GM12865 (cell line): ENCODE measurements at regions not wholly inside any gene's neighbourhood (a gene's known extent, or its start where the extent isn't known, plus 50 kb on each side); places are given as distances from the start of the nearest gene placed in this dataset.

ENCODE experiments used
- DNase-seq: peaks from one replicate; pipeline ENCODE4 v3.0.0; 2010; ENCODE audit warnings: low read depth
- H3K4me3 ChIP-seq: 2 replicates; pipeline ENCODE4 v1.5.1; 2011; ENCODE audit warnings: mild to moderate bottlenecking, low read depth, low read length, control low read depth
- TF ChIP-seq, protein P1 (sequence below): IDR thresholded peaks from 2 replicates; pipeline ENCODE4 v1.5.1; 2011; ENCODE audit warnings: low read length, control low read depth, low read depth, inconsistent platforms; ENCODE audit not compliant: insufficient read depth; ENCODE audit errors: missing control alignments

DNA sequence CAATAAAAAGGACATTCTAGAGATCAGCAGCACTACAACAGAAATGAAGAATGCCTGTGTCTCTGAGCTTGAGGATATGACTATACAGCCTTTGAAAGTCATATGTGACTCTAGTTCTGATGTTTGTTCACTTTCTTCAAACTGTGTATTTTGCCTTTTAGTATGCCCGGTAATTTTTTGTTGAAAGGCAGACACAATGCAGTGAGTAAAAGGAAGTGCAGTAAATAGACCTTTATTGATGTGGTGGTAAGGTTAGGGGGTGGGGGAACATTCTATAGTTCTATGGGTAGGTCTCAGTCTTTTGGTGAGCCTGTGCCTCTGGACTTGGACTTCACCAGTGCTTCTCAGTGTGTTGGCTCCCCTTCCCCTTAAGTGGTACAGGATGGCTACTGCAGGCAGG lies 143.5 kb upstream of the CDC14C start:
- DNase-seq: no peak
- no peak overlapping the region for H3K4me3 ChIP-seq
- TF ChIP-seq, protein P1, sequence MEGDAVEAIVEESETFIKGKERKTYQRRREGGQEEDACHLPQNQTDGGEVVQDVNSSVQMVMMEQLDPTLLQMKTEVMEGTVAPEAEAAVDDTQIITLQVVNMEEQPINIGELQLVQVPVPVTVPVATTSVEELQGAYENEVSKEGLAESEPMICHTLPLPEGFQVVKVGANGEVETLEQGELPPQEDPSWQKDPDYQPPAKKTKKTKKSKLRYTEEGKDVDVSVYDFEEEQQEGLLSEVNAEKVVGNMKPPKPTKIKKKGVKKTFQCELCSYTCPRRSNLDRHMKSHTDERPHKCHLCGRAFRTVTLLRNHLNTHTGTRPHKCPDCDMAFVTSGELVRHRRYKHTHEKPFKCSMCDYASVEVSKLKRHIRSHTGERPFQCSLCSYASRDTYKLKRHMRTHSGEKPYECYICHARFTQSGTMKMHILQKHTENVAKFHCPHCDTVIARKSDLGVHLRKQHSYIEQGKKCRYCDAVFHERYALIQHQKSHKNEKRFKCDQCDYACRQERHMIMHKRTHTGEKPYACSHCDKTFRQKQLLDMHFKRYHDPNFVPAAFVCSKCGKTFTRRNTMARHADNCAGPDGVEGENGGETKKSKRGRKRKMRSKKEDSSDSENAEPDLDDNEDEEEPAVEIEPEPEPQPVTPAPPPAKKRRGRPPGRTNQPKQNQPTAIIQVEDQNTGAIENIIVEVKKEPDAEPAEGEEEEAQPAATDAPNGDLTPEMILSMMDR: no peak

DNA sequence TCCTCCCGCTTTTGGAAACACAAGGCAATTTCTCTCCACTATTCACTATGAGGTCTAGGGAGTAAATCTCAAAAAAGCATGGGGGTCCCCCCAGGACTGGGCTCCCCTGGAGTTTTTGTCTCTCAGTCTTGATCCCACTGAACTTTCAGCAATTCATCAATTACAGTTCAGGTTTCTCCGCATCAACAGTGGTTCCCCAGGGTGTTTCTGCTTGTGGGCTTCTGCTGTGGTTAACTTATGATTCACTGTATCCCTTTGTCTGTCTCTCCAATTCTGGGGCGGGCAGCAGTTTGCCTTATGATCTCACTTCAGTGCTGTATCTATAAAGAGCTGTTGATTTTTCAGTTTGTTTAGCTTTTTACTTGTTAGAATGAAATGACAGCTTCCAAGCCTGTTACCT lies 142.6 kb upstream of the CDC14C start:
- H3K4me3 ChIP-seq: no peak overlapping the region
- TF ChIP-seq, protein P1: no peak
- peak; percentile 1 for DNase-seq

DNA sequence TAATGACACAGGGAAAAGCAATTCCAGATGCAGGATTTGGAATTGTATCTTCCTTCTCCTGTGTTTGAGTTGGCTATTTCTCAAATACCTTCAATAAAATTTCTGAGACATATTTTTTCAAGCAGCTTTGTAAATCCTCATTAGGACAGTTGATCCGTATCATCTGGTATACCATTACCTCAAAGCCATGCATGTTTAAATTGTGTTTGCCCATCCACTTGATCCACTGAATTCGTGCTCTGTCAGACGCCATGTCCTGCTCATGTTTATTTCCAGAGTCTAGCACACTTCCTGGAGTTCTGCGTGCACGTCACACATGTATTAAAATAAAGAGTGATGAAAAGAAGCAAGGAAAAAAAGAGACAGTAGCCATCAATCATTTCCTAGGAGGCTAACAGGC lies 141.8 kb upstream of the CDC14C start:
- DNase-seq: no peak
- no peak overlapping the region for H3K4me3 ChIP-seq
- TF ChIP-seq, protein P1: no peak

DNA sequence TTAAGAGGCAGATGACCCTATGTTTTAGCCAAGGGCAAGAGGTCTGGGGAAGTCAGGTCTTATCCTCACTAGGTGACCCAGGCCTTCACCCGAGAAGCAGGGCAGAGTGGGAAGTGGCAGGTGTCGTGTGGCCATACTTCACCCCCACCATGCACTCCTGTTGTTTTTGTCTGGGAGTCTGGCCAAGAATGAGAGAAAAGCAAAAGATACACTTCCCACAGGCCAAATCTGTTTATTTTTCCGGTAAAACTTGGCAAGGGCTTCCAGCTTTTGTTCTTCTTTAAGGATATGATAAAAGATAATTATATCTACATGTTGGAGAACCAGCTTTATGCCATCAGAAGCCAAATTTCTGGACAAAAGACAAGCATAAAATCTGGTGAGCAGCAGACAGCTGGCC lies 137.4 kb upstream of the CDC14C start:
- no peak for DNase-seq
- TF ChIP-seq, protein P1: no peak
- H3K4me3 ChIP-seq: no peak overlapping the region

DNA sequence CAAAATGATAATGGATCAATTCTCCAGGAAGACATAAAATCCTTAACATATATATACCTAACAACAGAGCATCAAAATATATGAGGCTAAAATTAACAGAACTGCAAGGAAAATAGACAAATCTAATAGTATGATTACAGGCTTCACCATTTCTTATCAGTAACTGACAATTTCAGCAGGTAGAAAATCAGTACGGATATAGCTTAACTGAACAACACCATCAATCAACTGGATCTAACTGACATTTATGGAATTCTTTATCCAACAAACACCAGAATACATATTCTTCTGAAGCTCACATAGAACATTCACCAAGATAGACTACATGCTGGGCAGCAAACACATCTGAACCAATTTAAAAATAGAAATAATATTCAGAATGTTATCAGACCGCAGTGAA lies 121.1 kb upstream of the CDC14C start:
- H3K4me3 ChIP-seq: no peak overlapping the region
- TF ChIP-seq, protein P1: no peak
- DNase-seq: no peak

DNA sequence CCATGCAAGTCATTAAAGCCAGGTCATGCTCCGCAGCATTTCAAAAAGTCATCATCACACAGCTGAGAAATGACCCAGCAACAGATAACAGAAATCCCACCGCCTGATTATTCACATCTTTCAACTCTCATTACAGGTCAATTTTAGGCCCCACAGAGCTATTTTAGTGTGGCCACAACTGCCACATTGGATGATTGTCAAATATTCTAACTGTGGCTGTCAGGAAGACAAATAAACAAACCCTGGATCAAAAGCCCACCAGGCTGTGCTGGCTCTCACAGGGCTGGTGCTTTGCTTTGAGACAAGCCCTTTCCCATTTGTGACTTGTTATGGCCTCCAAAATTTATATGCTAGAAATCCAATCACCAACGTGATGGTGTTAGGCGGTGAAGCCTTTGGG lies 117.6 kb upstream of the CDC14C start:
- TF ChIP-seq, protein P1: no peak
- no peak overlapping the region for H3K4me3 ChIP-seq
- no peak for DNase-seq

DNA sequence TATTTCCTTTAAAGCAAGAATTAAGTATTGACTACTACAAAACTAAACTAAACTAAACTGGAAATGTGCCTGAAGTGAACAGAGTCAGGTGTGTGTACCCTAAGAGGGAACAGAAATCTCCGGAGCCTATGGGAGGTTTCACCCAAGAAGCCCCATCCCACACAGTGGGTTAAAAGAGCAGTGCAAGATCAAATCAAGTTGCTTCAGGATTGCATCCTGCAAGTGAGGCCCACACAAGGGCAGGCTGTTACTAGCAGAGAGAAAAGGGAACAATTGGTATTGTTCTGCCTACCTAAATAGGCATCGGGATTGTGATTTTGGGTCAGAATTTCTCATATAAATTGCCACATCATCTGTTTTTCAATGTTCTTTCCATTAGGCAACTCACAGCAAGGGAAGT lies 113.3 kb upstream of the CDC14C start:
- DNase-seq: no peak
- TF ChIP-seq, protein P1: no peak
- H3K4me3 ChIP-seq: no peak overlapping the region
